Ovary (tissue), 7 donors: ENCODE measurements at regions not wholly inside any gene's neighbourhood (a gene's known extent, or its start where the extent isn't known, plus 50 kb on each side); places are given as distances from the start of the nearest gene placed in this dataset.
A peak's percentile ranks its signal among the peaks of the same experiment; 100 is the strongest.

Experiments
- DNase-seq, 5 donors: peaks; one replicate each; pipeline ENCODE4 v3.0.0-alpha.2; 2019 to 2020
- H3K27ac ChIP-seq, 2 donors: fragments of 200-600 bp; one replicate each; pipeline versions ENCODE4 v1.5.1 to v1.8.0; 2019 to 2022
- H3K27me3 ChIP-seq: fragments of 200-600 bp; one replicate; pipeline ENCODE4 v1.8.0; 2022
- H3K36me3 ChIP-seq: fragments of 200-600 bp; sonication (generic); one replicate; pipeline ENCODE4 v1.5.1; 2019
- H3K4me1 ChIP-seq: one replicate; pipeline ENCODE4 v1.8.1; 2013; ENCODE audit warnings: mild to moderate bottlenecking, moderate library complexity; ENCODE audit not compliant: insufficient read depth
- H3K4me3 ChIP-seq: fragments of 200-600 bp; sonication (generic); one replicate; pipeline ENCODE4 v1.5.1; 2017
- H3K9me3 ChIP-seq, 2 donors: fragments of 200-600 bp in 1 of 2; sonication (generic) in 1 of 2; one replicate each; pipeline versions ENCODE4 v1.5.1 to v1.8.1; 2013 to 2019; ENCODE audit warnings: mild to moderate bottlenecking in 1 of 2, moderate library complexity in 1 of 2
- EP300 ChIP-seq: sonication (generic); formaldehyde crosslinking; IDR thresholded peaks from one replicate; pipeline ENCODE4 v1.6.1; 2017; ENCODE audit warnings: antibody characterized with exemption
- POLR2A ChIP-seq: fragments of 450-650 bp; IDR thresholded peaks from one replicate; pipeline ENCODE4 v1.6.1; 2017; ENCODE audit warnings: antibody characterized with exemption, mild to moderate bottlenecking, moderate library complexity
- WGBS, 3 donors: extraction: QIAGEN DNeasy Blood & Tissue Kit in 1 of 3; methylation state at CpG; one replicate each; pipeline versions ENCODE4 v1.1.5 to v1.1.7; 2013 to 2017; 5-methylcytosine and 5-hydroxymethylcytosine counted together
- intact Hi-C, 4 donors: fragments of 100-400 bp; cut with DNase I; formaldehyde crosslinking; loops; one replicate each; pipeline versions ENCODE4 v1.11.0 to v1.15.1; 2022 to 2023
- TF ChIP-seq, protein P1 (sequence below), 3 donors: fragments of 450-650 bp in 2 of 3; fragments of 200-600 bp in 1 of 3; IDR thresholded peaks; one replicate each; pipeline versions ENCODE4 v1.5.1 to v1.8.0; 2016 to 2022; ENCODE audit warnings: antibody characterized with exemption in 3 of 3, mild to moderate bottlenecking in 1 of 3
- donor health status: DM: no; HTN: no; CAD: no; lungs with moderate emphysema.
- donor health status: DM: no; HTN: no; CAD: no.
- donor health status: Bipolar disorder and iron deficiency.
- donor health status: DM: no; HTN: no; CAD: no.
- donor health status: DM: yes; HTN: yes; CAD: no.

DNA sequence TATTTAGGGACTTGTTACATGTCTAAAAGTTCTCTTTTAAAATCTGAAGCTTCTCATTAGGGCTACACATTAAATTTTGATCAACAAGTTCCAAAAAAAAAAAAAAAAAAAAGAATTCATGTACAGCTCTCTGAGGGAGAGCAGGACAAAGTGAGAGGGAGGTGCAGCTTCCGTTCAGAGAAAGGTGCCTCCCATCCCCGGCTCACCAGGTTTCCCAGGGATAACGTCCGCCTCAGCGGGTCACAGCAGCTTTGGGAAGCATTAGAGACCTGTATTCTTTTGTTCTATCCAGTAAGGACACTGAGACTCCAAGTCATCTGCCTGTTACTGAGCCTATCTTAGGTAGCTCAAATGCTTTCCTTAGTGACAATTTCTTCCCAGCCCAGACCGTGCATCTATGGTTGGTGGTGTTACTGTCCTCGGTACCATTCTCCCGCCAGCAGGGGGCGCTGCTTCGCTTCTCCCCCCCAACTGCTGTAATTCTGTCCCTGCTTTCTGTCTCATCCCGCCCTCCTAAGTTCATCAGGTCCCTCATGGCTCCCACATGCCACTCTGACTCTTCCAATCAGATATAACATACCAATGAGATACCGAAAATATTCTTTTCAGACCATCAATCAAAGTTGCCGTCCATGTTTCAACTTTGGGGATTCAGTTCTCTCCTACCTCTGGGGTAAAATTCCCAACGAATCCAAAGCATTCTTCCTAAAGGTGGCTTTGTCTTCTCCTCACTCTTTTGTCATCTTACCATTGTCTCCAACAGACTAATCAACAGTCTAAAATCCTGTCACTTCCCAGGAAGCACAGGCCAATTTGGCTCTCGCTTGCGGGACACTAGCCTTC, 466.5 kb downstream of the METTL4 start:
- intact Hi-C loops = no loop called here
- Histone ChIP-seq H3K9me3 (no peaks in the 10 kb centered on the region), H3K27me3 (no peaks in the 10 kb centered on the region), H3K4me1 (no peaks in the 10 kb centered on the region), H3K36me3 (no peaks in the 10 kb centered on the region), H3K27ac (no peak overlapping the region), H3K4me3 (no peak overlapping the region)
- WGBS, 3 donors = 40 to 47% (median 44%) methylated on average over 16 of the region's 16 CpGs
- TF ChIP-seq, protein P1, sequence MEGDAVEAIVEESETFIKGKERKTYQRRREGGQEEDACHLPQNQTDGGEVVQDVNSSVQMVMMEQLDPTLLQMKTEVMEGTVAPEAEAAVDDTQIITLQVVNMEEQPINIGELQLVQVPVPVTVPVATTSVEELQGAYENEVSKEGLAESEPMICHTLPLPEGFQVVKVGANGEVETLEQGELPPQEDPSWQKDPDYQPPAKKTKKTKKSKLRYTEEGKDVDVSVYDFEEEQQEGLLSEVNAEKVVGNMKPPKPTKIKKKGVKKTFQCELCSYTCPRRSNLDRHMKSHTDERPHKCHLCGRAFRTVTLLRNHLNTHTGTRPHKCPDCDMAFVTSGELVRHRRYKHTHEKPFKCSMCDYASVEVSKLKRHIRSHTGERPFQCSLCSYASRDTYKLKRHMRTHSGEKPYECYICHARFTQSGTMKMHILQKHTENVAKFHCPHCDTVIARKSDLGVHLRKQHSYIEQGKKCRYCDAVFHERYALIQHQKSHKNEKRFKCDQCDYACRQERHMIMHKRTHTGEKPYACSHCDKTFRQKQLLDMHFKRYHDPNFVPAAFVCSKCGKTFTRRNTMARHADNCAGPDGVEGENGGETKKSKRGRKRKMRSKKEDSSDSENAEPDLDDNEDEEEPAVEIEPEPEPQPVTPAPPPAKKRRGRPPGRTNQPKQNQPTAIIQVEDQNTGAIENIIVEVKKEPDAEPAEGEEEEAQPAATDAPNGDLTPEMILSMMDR (IDR thresholded peaks at IDR 0.05) = no peak
- TF ChIP-seq EP300 (no peak), POLR2A (no peak)
- DNase-seq = peak in 2 of 5 donors; percentile 11 to 15

DNA sequence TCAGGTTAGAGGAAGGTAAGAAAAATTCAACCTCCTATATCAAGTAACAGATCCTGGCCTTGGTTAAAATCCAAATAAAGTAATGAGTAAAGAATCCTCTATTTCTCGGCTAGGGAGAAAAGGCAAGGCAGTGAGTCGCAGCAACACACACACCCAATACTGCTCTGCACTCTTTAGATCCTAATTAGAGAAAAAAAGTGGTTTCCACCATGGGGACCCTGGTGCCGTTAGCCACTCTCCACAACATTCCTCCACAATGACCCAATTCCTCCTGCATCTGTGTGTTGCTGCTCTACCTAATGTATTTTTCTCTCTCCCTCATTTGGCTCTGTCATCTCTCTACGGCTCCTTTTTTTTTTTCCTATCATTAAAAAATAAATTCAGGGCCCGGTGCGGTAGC, 462.7 kb downstream of the METTL4 start:
- H3K36me3 ChIP-seq = no peaks in the 10 kb centered on the region
- TF ChIP-seq, protein P1 (IDR thresholded peaks at IDR 0.05) = no peak
- TF ChIP-seq POLR2A (no peak), EP300 (no peak)
- no peak overlapping the region for H3K4me3 ChIP-seq
- no peaks in the 10 kb centered on the region for H3K27me3 ChIP-seq
- H3K27ac ChIP-seq = no peak overlapping the region
- intact Hi-C loops = no loop called here
- no peak for DNase-seq
- 62 to 77% (median 68%) methylated on average over 6 of the region's 6 CpGs for WGBS, 3 donors
- H3K9me3 ChIP-seq = no peaks in the 10 kb centered on the region
- H3K4me1 ChIP-seq = no peaks in the 10 kb centered on the region

DNA sequence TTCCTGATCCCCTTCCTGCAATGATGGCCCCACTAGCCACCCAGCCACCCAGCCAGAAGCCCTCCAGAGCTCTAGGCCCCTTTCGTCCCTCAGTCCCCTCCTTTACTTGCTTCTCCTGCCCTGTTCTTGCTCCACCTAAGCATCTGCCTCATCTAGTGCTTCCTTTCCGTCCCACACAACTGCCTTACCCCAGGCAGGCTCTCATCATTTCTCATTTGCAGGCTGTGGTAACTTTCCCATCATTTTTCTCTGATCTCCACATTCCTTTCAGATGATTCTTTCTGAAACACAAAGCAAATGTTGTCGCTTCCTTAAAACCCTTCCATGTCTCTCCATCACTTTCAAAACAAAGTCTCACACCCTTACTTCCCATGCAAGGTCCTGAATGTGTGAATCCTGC, 459.8 kb downstream of the METTL4 start:
- no peaks in the 10 kb centered on the region for H3K4me1 ChIP-seq
- no peaks in the 10 kb centered on the region for H3K27me3 ChIP-seq
- no peak overlapping the region for H3K27ac ChIP-seq
- 65 to 77% (median 73%) methylated on average over 3 of the region's 3 CpGs for WGBS, 3 donors
- H3K36me3 ChIP-seq = no peaks in the 10 kb centered on the region
- TF ChIP-seq POLR2A = no peak
- no peak for TF ChIP-seq EP300
- TF ChIP-seq, protein P1 (IDR thresholded peaks at IDR 0.05) = no peak
- no peaks in the 10 kb centered on the region for H3K9me3 ChIP-seq
- H3K4me3 ChIP-seq = no peak overlapping the region
- intact Hi-C loops = no loop called here
- DNase-seq = no peak

DNA sequence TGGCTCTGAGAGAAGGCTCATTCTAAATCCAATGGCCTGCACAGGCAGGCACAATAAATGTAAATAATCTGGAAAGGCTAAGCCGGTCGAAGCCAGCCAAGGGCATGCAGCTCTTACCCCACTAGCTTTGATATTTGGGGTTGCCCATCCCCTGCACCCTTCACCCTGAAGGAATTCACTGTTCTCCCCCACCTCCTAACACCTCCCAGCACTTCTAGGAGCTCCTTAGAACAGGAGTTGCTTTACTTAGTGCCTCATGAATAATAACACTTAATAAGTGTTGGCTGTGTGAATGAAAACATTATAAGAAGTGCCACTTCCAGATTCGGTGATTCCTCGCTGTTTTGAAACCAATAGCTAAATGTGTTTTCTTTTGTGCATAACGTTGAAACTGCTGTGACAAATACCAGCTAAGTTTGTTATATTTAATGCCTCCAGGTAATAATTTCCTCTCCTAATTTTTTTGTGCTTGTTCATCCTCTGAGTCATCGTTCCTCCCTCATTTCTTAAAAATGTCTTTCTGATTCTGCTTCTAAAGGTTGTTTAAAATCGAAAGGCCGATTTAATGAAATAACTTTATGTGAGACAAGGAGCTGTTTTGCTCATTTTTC, 458.8 kb downstream of the METTL4 start:
- Histone ChIP-seq H3K4me1 (no peaks in the 10 kb centered on the region), H3K4me3 (no peak overlapping the region), H3K27me3 (no peaks in the 10 kb centered on the region), H3K9me3 (no peaks in the 10 kb centered on the region), H3K27ac (no peak overlapping the region), H3K36me3 (no peaks in the 10 kb centered on the region)
- intact Hi-C loops = no loop called here
- WGBS, 3 donors = 62 to 70% (median 63%) methylated on average over 8 of the region's 8 CpGs
- DNase-seq = no peak
- TF ChIP-seq, protein P1 (IDR thresholded peaks at IDR 0.05) = no peak
- TF ChIP-seq EP300 (no peak), POLR2A (no peak)
